Neural cell (in vitro differentiated cells): ENCODE measurements at regions not wholly inside any gene's neighbourhood (a gene's known extent, or its start where the extent isn't known, plus 50 kb on each side); places are given as distances from the start of the nearest gene placed in this dataset.

Experiments
- H2AFZ ChIP-seq: fragments of 200-600, 300-800 bp; sonication (generic), shearing (Covaris generic); 2 replicates; pipeline ENCODE4 v1.6.0; 2014; ENCODE audit warnings: low read depth, mild to moderate bottlenecking, antibody characterized with exemption, low read length, moderate library complexity
- H3F3A ChIP-seq: fragments of 200-600 bp; shearing (Covaris generic); 2 replicates; pipeline ENCODE4 v1.6.1; 2016; ENCODE audit warnings: mild to moderate bottlenecking, moderate library complexity, mixed read lengths, antibody characterized with exemption, low read length; ENCODE audit not compliant: insufficient read depth, poor library complexity, severe bottlenecking
- H3K27ac ChIP-seq: fragments of 200-600, 300-800 bp; sonication (generic), shearing (Covaris generic); 2 replicates; pipeline ENCODE4 v1.5.1; 2014; ENCODE audit warnings: mild to moderate bottlenecking, low read length, moderate library complexity
- H3K27me3 ChIP-seq: fragments of 300-800, 200-600 bp; sonication (generic), shearing (Covaris generic); 2 replicates; pipeline ENCODE4 v1.6.0; 2014; ENCODE audit warnings: mild to moderate bottlenecking, low read depth, low read length, moderate library complexity; ENCODE audit not compliant: insufficient read depth
- H3K36me3 ChIP-seq: fragments of 300-800, 200-600 bp; sonication (generic), shearing (Covaris generic); 2 replicates; pipeline ENCODE4 v1.5.1; 2014; ENCODE audit warnings: mild to moderate bottlenecking, antibody characterized with exemption, low read length, moderate library complexity; ENCODE audit not compliant: insufficient read depth
- H3K4me2 ChIP-seq: fragments of 300-800, 200-600 bp; sonication (generic), shearing (Covaris generic); 2 replicates; pipeline ENCODE4 v1.6.0; 2014; ENCODE audit warnings: mild to moderate bottlenecking, low read length
- H3K4me3 ChIP-seq: fragments of 300-800, 200-600 bp; sonication (generic), shearing (Covaris generic); 2 replicates; pipeline ENCODE4 v1.5.1; 2014; ENCODE audit warnings: mild to moderate bottlenecking, low read length, moderate library complexity
- H3K79me2 ChIP-seq: fragments of 200-600 bp; shearing (Covaris generic); replicated peaks from 2 replicates; pipeline ENCODE4 v1.6.0; 2014; ENCODE audit warnings: mild to moderate bottlenecking, low read length, moderate library complexity; ENCODE audit not compliant: insufficient read depth
- H3K9ac ChIP-seq: fragments of 300-800, 200-600 bp; sonication (generic), shearing (Covaris generic); 2 replicates; pipeline ENCODE4 v1.6.1; 2016; ENCODE audit warnings: mild to moderate bottlenecking, low read length, mixed read lengths
- H3K9me2 ChIP-seq: fragments of 200-600 bp; shearing (Covaris generic); 2 replicates; pipeline ENCODE4 v1.6.1; 2016; ENCODE audit warnings: mild to moderate bottlenecking, low read length, mixed read lengths; ENCODE audit not compliant: insufficient read depth
- H3K9me3 ChIP-seq: fragments of 200-600, 300-800 bp; sonication (generic), shearing (Covaris generic); 2 replicates; pipeline ENCODE4 v1.6.1; 2016; ENCODE audit warnings: mild to moderate bottlenecking, mixed run types, low read length, moderate library complexity, mixed read lengths
- H4K20me1 ChIP-seq: fragments of 200-600 bp; shearing (Covaris generic); 2 replicates; pipeline ENCODE4 v1.6.1; 2016; ENCODE audit warnings: mild to moderate bottlenecking, mixed run types; ENCODE audit not compliant: insufficient read depth
- CTCF ChIP-seq: fragments of 450-650 bp; IDR thresholded peaks from 2 replicates; pipeline ENCODE4 v1.5.1; 2014; ENCODE audit warnings: antibody characterized with exemption, mild to moderate bottlenecking, moderate library complexity; ENCODE audit not compliant: poor library complexity, severe bottlenecking
- EP300 ChIP-seq: fragments of 450-650 bp; conservative IDR thresholded peaks from 2 replicates; pipeline ENCODE4 v1.6.1; 2014; ENCODE audit warnings: antibody characterized with exemption, mild to moderate bottlenecking, moderate library complexity; ENCODE audit not compliant: poor library complexity, severe bottlenecking
- EZH2 ChIP-seq: fragments of 200-600, 300-800 bp; shearing (Covaris generic), sonication (generic); IDR thresholded peaks from 2 replicates; pipeline ENCODE4 v1.6.1; 2014; ENCODE audit warnings: antibody characterized with exemption, low read length, borderline replicate concordance, mild to moderate bottlenecking; ENCODE audit not compliant: insufficient read depth, poor library complexity, severe bottlenecking
- MXI1 ChIP-seq: fragments of 450-650 bp; conservative IDR thresholded peaks from 2 replicates; pipeline ENCODE4 v1.6.1; 2014; ENCODE audit warnings: antibody characterized with exemption, mild to moderate bottlenecking; ENCODE audit not compliant: poor library complexity, severe bottlenecking
- POLR2AphosphoS5 ChIP-seq: IDR thresholded peaks from 2 replicates; pipeline ENCODE4 v1.6.1; 2012
- RAD21 ChIP-seq: fragments of 450-650 bp; conservative IDR thresholded peaks from 2 replicates; pipeline ENCODE4 v1.6.1; 2014; ENCODE audit warnings: antibody characterized with exemption, mild to moderate bottlenecking, moderate library complexity
- REST ChIP-seq: IDR thresholded peaks from 2 replicates; pipeline ENCODE4 v1.6.1; 2012; ENCODE audit warnings: borderline replicate concordance
- SMC3 ChIP-seq: fragments of 450-650 bp; conservative IDR thresholded peaks from 2 replicates; pipeline ENCODE4 v1.6.1; 2014; ENCODE audit warnings: antibody characterized with exemption, mild to moderate bottlenecking, moderate library complexity; ENCODE audit not compliant: poor library complexity
- TAF1 ChIP-seq: IDR thresholded peaks from 2 replicates; pipeline ENCODE4 v1.6.1; 2012; ENCODE audit warnings: low read depth

- Histone ChIP-seq H4K20me1 (no peaks in the 10 kb centered on the region), H3K27ac (no peak overlapping the region), H3F3A (no peaks in the 10 kb centered on the region), H3K4me2 (no peak overlapping the region), H2AFZ (no peak overlapping the region), H3K36me3 (no peaks in the 10 kb centered on the region), H3K4me3 (no peak overlapping the region), H3K9me3 (peaks cover 3% of the 10 kb centered on the region), H3K79me2 (no peaks in the 10 kb centered on the region), H3K27me3 (no peaks in the 10 kb centered on the region), H3K9ac (no peak overlapping the region), H3K9me2 (no peaks in the 10 kb centered on the region)
- TF ChIP-seq POLR2AphosphoS5: no peak
- no peak for TF ChIP-seq SMC3
- no peak for TF ChIP-seq RAD21
- no peak for TF ChIP-seq REST
- no peak for TF ChIP-seq TAF1
Observed at GRCh38 chr3:81823882-81824395, 62.5 kb upstream of the GBE1 start.

GRCh38 chr3:81823086-81823485 lies 61.6 kb upstream of the GBE1 start:
- Histone ChIP-seq H4K20me1 (no peaks in the 10 kb centered on the region), H3K4me2 (no peak overlapping the region), H3K9me2 (no peaks in the 10 kb centered on the region), H3K36me3 (no peaks in the 10 kb centered on the region), H3K9ac (no peak overlapping the region), H3K9me3 (peaks cover 3% of the 10 kb centered on the region), H2AFZ (no peak overlapping the region), H3K27me3 (no peaks in the 10 kb centered on the region), H3K79me2 (no peaks in the 10 kb centered on the region), H3F3A (no peaks in the 10 kb centered on the region), H3K4me3 (no peak overlapping the region), H3K27ac (no peak overlapping the region)
- TF ChIP-seq EP300: no peak
- TF ChIP-seq REST: no peak
- TF ChIP-seq POLR2AphosphoS5: no peak
- no peak for TF ChIP-seq SMC3
- no peak for TF ChIP-seq RAD21
- TF ChIP-seq CTCF: no peak
- no peak for TF ChIP-seq EZH2
- no peak for TF ChIP-seq MXI1
- no peak for TF ChIP-seq TAF1
